ENCODE measurements at regions not wholly inside any gene's neighbourhood (a gene's known extent, or its start where the extent isn't known, plus 50 kb on each side); places are given as distances from the start of the nearest gene placed in this dataset.

DNA sequence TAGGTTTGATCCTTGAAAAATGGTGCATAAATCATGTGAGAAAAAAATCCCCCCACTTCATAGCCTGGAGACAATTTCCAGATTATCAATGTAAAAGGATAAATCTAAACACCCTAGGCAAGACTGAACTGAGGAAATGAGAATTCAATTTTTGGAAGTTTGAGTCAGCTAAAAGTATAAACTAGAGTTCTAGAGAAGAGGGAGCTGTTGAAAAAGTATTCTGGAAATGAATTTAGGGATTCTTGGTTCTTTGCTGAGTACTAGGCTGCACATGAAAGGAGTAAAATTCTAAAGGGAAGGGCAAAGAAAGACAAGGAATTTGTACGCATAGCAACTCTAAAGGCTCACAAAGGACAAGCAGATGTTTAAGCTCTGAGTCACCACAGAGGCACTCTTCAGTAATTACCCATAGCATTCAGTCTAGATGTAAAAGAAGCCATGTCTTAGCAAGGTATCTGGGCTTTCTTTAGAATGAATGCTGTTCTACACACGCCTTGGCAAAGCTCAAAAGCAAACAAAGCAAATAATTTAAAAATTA is 896.5 kb downstream of the PDHA2 start:
- TF ChIP-seq, protein P1, sequence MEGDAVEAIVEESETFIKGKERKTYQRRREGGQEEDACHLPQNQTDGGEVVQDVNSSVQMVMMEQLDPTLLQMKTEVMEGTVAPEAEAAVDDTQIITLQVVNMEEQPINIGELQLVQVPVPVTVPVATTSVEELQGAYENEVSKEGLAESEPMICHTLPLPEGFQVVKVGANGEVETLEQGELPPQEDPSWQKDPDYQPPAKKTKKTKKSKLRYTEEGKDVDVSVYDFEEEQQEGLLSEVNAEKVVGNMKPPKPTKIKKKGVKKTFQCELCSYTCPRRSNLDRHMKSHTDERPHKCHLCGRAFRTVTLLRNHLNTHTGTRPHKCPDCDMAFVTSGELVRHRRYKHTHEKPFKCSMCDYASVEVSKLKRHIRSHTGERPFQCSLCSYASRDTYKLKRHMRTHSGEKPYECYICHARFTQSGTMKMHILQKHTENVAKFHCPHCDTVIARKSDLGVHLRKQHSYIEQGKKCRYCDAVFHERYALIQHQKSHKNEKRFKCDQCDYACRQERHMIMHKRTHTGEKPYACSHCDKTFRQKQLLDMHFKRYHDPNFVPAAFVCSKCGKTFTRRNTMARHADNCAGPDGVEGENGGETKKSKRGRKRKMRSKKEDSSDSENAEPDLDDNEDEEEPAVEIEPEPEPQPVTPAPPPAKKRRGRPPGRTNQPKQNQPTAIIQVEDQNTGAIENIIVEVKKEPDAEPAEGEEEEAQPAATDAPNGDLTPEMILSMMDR (IDR thresholded peaks at IDR 0.05; ENCODE audit: borderline replicate concordance, extremely low read depth, insufficient read depth) = no peak
- no peak overlapping the region for H3K4me3 ChIP-seq (ENCODE audit: low read length in 3 of 3)
- DNase-seq (no peak), FAIRE-seq (no peak)
- intact Hi-C loops (cut with DNase I) = no loop called here
- no peaks in the 10 kb centered on the region for H3K9me3 ChIP-seq (ENCODE audit: control insufficient read depth in 2 of 3, insufficient read depth in 1 of 3, low read length in 3 of 3)
- no peaks in the 10 kb centered on the region for H3K4me1 ChIP-seq (ENCODE audit: control insufficient read depth in 2 of 3, insufficient read depth in 2 of 3, low read depth in 1 of 3, low read length in 3 of 3)
- no peaks in the 10 kb centered on the region for H3K36me3 ChIP-seq (ENCODE audit: control insufficient read depth in 2 of 3, insufficient read depth in 3 of 3, low read length in 3 of 3)
- H3K9ac ChIP-seq (ENCODE audit: low read length in 3 of 3) = no peak overlapping the region
- no peak overlapping the region for H3K27ac ChIP-seq (ENCODE audit: low read depth in 2 of 2, low read length in 2 of 2)
- no peaks in the 10 kb centered on the region for H3K27me3 ChIP-seq (ENCODE audit: control insufficient read depth, insufficient read depth, low read length)

DNA sequence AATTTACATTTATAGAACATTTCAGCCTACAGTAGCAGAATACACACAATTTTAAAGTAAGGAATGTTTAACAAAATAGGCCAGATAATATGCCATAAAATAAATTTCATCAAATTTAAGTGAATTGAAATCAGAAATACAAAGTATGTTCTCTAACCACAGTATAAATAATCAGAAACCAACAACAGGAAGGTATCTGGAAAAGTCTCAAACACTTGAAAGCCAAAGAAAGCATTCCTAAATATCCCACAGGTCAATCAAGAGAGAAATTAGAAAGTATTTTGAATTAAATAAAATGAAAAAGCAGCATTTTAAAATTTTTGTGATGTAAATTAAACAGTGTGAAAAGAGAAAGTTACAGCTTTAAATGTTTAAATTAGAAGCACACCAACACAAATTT is 899.2 kb downstream of the PDHA2 start:
- Histone ChIP-seq H3K4me3 (ENCODE audit: low read length in 3 of 3) (no peak overlapping the region), H3K36me3 (ENCODE audit: control insufficient read depth in 2 of 3, insufficient read depth in 3 of 3, low read length in 3 of 3) (no peaks in the 10 kb centered on the region), H3K4me1 (ENCODE audit: control insufficient read depth in 2 of 3, insufficient read depth in 2 of 3, low read depth in 1 of 3, low read length in 3 of 3) (no peaks in the 10 kb centered on the region), H3K27ac (ENCODE audit: low read depth in 2 of 2, low read length in 2 of 2) (no peak overlapping the region), H3K27me3 (ENCODE audit: control insufficient read depth, insufficient read depth, low read length) (no peaks in the 10 kb centered on the region), H3K9me3 (ENCODE audit: control insufficient read depth in 2 of 3, insufficient read depth in 1 of 3, low read length in 3 of 3) (no peaks in the 10 kb centered on the region), H3K9ac (ENCODE audit: low read length in 3 of 3) (no peak overlapping the region)
- FAIRE-seq = no peak
- intact Hi-C loops (cut with DNase I) = no loop called here
- TF ChIP-seq, protein P1 (IDR thresholded peaks at IDR 0.05; ENCODE audit: borderline replicate concordance, extremely low read depth, insufficient read depth) = no peak
- no peak for DNase-seq

DNA sequence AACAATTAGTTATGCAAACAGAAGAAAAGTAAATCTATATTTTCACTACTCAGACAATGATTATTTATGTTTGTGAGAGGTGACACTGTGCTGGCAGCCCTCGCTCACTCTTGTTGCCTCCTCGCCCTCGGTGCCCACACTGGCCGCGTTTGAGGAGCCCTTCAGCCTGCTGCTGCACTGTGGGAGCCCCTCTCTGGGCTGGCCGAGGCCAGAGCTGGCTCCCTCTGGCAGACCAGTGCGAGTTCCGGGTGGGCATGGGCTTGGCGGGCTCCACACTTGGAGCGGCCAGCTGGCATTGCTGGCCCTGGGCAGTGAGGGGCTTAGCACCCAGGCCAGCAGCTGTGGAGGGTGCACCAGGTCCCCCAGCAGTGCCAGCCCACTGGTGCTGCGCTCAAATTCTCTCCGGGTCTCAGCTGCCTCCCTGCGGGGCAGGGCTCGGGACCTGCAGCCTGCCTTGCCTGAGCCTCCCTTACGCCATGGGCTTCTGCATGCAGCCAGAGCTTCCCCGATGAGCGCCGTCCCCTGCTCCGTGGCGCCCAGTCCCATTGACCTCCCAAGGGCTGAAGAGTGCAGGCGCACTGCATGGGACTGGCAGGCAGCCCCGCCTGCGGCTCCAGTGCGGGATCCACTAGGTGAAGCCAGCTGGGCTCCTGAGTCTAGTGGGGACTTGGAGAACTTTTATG is 902.6 kb downstream of the PDHA2 start:
- H3K27ac ChIP-seq (ENCODE audit: low read depth in 2 of 2, low read length in 2 of 2) = no peak overlapping the region
- TF ChIP-seq, protein P1 (IDR thresholded peaks at IDR 0.05; ENCODE audit: borderline replicate concordance, extremely low read depth, insufficient read depth) = no peak
- H3K4me1 ChIP-seq (ENCODE audit: control insufficient read depth in 2 of 3, insufficient read depth in 2 of 3, low read depth in 1 of 3, low read length in 3 of 3) = no peaks in the 10 kb centered on the region
- no peaks in the 10 kb centered on the region for H3K36me3 ChIP-seq (ENCODE audit: control insufficient read depth in 2 of 3, insufficient read depth in 3 of 3, low read length in 3 of 3)
- no peak overlapping the region for H3K9ac ChIP-seq (ENCODE audit: low read length in 3 of 3)
- H3K9me3 ChIP-seq (ENCODE audit: control insufficient read depth in 2 of 3, insufficient read depth in 1 of 3, low read length in 3 of 3) = no peaks in the 10 kb centered on the region
- no peak overlapping the region for H3K4me3 ChIP-seq (ENCODE audit: low read length in 3 of 3)
- no peaks in the 10 kb centered on the region for H3K27me3 ChIP-seq (ENCODE audit: control insufficient read depth, insufficient read depth, low read length)
- intact Hi-C loops (cut with DNase I) = no loop called here
- no peak for FAIRE-seq
- DNase-seq = no peak

Data from kidney (tissue), 13 donors.